ENCODE measurements at regions not wholly inside any gene's neighbourhood (a gene's known extent, or its start where the extent isn't known, plus 50 kb on each side); places are given as distances from the start of the nearest gene placed in this dataset.
"Not testable (repeated sequence)": the region's sequence is repeated elsewhere in the genome, so short reads cannot be mapped to it uniquely, and the experiment has no call there.

DNA sequence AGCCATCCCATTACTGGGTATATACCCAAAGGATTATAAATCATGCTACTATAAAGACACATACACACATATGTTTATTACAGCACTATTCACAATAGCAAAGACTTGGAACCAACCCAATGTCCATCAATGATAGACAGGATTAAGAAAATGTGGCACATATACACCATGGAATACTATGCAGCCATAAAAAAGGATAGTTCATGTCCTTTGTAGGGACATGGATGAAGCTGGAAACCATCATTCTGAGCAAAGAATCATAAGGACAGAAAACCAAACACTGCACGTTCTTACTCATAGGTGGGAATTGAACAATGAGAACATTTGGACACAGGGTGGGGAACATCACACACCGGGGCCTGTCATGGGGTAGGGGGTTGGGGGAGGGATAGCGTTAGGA, 60.3 kb upstream of the NMU start:
- H3K9ac ChIP-seq (ENCODE audit: low read depth, low read length); H3K4me3 ChIP-seq (ENCODE audit: low read depth, low read length); H3K9me3 ChIP-seq (ENCODE audit: control insufficient read depth, insufficient read depth, low read length); H3K4me1 ChIP-seq (ENCODE audit: control insufficient read depth, insufficient read depth, low read length); H3K36me3 ChIP-seq (ENCODE audit: control insufficient read depth, insufficient read depth, low read length); H3K27ac ChIP-seq (ENCODE audit: low read depth, low read length); H3K27me3 ChIP-seq (ENCODE audit: control insufficient read depth, insufficient read depth, low read length): not testable (repeated sequence)

DNA sequence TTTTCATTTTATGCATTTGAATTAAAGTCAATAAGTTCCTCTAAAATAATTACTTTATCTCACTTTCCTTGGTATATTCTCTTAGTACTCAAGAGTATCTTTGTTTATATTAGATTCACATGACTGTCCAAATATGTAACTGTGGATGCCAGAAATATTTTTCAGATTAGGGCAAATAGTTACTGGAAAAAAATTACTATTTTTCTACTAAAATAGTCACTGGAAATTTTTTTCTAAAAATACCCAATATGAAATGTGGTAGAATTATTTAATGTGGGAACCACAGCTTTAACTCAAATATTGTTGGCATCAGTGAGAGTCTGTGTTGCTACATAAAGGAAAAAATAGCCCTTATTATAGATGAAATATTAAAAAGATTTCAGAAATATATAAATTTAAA, 70.4 kb upstream of the NMU start:
- Histone ChIP-seq H3K27me3 (ENCODE audit: control insufficient read depth, insufficient read depth, low read length) (no peaks in the 10 kb centered on the region), H3K9ac (ENCODE audit: low read depth, low read length) (no peak overlapping the region), H3K9me3 (ENCODE audit: control insufficient read depth, insufficient read depth, low read length) (peaks cover 9% of the 10 kb centered on the region), H3K4me1 (ENCODE audit: control insufficient read depth, insufficient read depth, low read length) (no peaks in the 10 kb centered on the region), H3K4me3 (ENCODE audit: low read depth, low read length) (no peak overlapping the region), H3K36me3 (ENCODE audit: control insufficient read depth, insufficient read depth, low read length) (no peaks in the 10 kb centered on the region), H3K27ac (ENCODE audit: low read depth, low read length) (no peak overlapping the region)

DNA sequence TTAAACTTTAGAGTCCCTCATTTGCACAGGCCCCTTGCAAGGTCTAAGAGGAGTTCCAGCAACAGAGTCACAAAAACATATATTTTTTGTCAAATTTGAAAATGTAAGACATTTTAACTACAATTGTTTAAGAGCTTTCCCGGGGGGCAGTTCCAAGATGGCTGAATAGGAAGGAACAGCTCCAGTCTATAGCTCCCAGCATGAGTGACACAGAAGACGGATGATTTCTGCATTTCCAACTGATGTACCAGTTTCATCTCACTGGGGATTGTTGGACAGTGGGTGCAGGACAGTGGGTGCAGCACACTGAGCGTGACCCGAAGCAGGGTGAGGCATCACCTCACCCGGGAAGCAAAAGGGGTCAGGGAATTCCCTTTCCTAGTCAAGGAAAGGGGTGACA, 71.4 kb upstream of the NMU start:
- Histone ChIP-seq H3K36me3 (ENCODE audit: control insufficient read depth, insufficient read depth, low read length) (no peaks in the 10 kb centered on the region), H3K9ac (ENCODE audit: low read depth, low read length) (no peak overlapping the region), H3K27me3 (ENCODE audit: control insufficient read depth, insufficient read depth, low read length) (no peaks in the 10 kb centered on the region), H3K27ac (ENCODE audit: low read depth, low read length) (no peak overlapping the region), H3K4me3 (ENCODE audit: low read depth, low read length) (no peak overlapping the region), H3K9me3 (ENCODE audit: control insufficient read depth, insufficient read depth, low read length) (peaks cover 9% of the 10 kb centered on the region), H3K4me1 (ENCODE audit: control insufficient read depth, insufficient read depth, low read length) (no peaks in the 10 kb centered on the region)

DNA sequence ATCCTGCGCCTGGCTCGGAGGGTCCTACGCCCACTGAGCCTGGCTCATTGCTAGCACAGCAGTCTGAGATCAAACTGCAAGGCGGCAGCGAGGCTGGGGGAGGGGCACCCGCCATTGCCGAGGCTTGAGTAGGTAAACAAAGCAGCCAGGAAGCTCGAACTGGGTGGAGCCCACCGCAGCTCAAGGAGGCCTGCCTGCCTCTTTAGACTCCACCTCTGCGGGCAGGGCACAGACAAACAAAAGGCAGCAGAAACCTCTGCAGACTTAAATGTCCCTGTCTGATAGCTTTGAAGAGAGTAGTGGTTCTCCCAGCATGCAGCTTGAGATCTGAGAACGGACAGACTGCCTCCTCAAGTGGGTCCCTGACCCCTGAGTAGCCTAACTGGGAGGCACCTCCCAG, 71.9 kb upstream of the NMU start:
- H3K9ac ChIP-seq (ENCODE audit: low read depth, low read length); H3K9me3 ChIP-seq (ENCODE audit: control insufficient read depth, insufficient read depth, low read length); H3K4me3 ChIP-seq (ENCODE audit: low read depth, low read length); H3K27me3 ChIP-seq (ENCODE audit: control insufficient read depth, insufficient read depth, low read length); H3K27ac ChIP-seq (ENCODE audit: low read depth, low read length); H3K36me3 ChIP-seq (ENCODE audit: control insufficient read depth, insufficient read depth, low read length); H3K4me1 ChIP-seq (ENCODE audit: control insufficient read depth, insufficient read depth, low read length): not testable (repeated sequence)

DNA sequence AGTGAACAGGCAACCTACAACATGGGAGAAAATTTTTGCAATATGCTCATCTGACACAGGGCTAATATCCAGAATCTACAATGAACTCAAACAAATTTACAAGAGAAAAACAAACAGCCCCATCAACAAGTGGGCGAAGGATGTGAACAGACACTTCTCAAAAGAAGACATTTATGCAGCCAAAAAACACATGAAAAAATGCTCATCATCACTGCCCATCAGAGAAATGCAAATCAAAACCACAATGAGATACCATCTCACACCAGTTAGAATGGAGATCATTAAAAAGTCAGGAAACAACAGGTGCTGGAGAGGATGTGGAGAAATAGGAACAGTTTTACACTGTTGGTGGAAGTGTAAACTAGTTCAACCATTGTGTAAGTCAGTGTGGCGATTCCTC, 76.7 kb upstream of the NMU start:
- H3K27me3 ChIP-seq (ENCODE audit: control insufficient read depth, insufficient read depth, low read length); H3K36me3 ChIP-seq (ENCODE audit: control insufficient read depth, insufficient read depth, low read length); H3K27ac ChIP-seq (ENCODE audit: low read depth, low read length); H3K9me3 ChIP-seq (ENCODE audit: control insufficient read depth, insufficient read depth, low read length); H3K4me3 ChIP-seq (ENCODE audit: low read depth, low read length); H3K9ac ChIP-seq (ENCODE audit: low read depth, low read length); H3K4me1 ChIP-seq (ENCODE audit: control insufficient read depth, insufficient read depth, low read length): not testable (repeated sequence)

DNA sequence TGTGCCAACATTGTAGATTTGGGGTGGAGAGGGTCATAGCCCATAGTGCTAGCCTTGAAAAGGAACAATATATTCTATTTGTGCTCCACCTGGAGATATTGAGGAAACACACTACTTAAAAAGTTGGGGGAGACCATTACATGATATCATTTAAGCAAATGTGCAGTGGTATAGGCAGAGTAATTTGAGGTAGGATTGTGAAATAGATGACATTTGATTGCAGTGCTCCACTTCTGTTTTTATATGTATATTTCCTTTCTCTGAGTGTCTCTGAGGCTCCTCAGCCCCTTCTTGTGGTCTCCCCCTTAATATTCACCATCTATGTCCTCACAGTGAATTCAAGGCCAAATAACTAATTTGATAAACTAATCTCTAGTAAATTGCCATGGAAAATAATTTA, 85.6 kb upstream of the NMU start:
- no peaks in the 10 kb centered on the region for H3K36me3 ChIP-seq (ENCODE audit: control insufficient read depth, insufficient read depth, low read length)
- no peak overlapping the region for H3K4me3 ChIP-seq (ENCODE audit: low read depth, low read length)
- no peaks in the 10 kb centered on the region for H3K4me1 ChIP-seq (ENCODE audit: control insufficient read depth, insufficient read depth, low read length)
- no peaks in the 10 kb centered on the region for H3K27me3 ChIP-seq (ENCODE audit: control insufficient read depth, insufficient read depth, low read length)
- H3K9me3 ChIP-seq (ENCODE audit: control insufficient read depth, insufficient read depth, low read length) = no peaks in the 10 kb centered on the region
- no peak overlapping the region for H3K27ac ChIP-seq (ENCODE audit: low read depth, low read length)
- H3K9ac ChIP-seq (ENCODE audit: low read depth, low read length) = no peak overlapping the region

DNA sequence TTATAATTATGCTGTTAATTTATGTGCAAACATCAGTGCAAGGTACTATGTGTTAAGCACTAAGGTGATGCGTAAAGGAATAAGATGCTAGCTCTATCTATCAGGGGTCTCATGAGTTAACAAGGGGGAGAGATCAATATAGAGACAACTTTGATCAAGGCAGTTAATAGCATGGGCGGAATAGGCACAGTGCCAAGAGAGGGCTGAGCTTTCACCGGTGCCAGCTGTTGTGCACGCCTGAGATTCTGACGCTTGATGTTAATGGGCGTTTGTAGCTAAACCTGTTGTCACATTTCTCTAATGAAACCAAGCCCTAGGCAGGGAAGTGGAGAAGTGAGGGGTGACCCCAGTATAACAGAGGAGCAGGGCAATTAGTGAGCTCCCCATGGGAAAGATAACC, 86.0 kb upstream of the NMU start:
- no peaks in the 10 kb centered on the region for H3K27me3 ChIP-seq (ENCODE audit: control insufficient read depth, insufficient read depth, low read length)
- H3K27ac ChIP-seq (ENCODE audit: low read depth, low read length) = no peak overlapping the region
- no peaks in the 10 kb centered on the region for H3K36me3 ChIP-seq (ENCODE audit: control insufficient read depth, insufficient read depth, low read length)
- H3K4me3 ChIP-seq (ENCODE audit: low read depth, low read length) = no peak overlapping the region
- H3K4me1 ChIP-seq (ENCODE audit: control insufficient read depth, insufficient read depth, low read length) = no peaks in the 10 kb centered on the region
- H3K9me3 ChIP-seq (ENCODE audit: control insufficient read depth, insufficient read depth, low read length) = no peaks in the 10 kb centered on the region
- H3K9ac ChIP-seq (ENCODE audit: low read depth, low read length) = no peak overlapping the region

DNA sequence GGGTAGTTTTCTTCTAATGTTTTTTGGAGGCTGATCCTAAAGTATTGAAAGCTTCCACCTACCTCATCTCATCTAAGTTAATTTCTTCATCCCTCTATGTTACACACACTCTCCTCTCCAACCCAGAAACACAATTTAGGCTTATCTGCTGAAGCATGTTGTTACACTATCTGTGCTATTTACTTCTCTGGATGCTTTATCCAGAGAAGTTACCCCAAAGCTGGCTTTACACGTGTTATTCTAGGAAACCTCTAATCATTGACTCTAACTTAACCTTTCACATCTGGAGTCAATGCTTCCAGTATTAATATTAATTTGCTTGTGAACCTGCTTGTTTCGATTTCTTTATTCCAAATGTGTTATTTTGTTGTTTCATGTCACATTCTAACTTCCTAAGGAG, 87.3 kb upstream of the NMU start:
- H3K36me3 ChIP-seq (ENCODE audit: control insufficient read depth, insufficient read depth, low read length) = no peaks in the 10 kb centered on the region
- H3K27ac ChIP-seq (ENCODE audit: low read depth, low read length) = no peak overlapping the region
- no peaks in the 10 kb centered on the region for H3K4me1 ChIP-seq (ENCODE audit: control insufficient read depth, insufficient read depth, low read length)
- H3K27me3 ChIP-seq (ENCODE audit: control insufficient read depth, insufficient read depth, low read length) = no peaks in the 10 kb centered on the region
- H3K9me3 ChIP-seq (ENCODE audit: control insufficient read depth, insufficient read depth, low read length) = no peaks in the 10 kb centered on the region
- no peak overlapping the region for H3K9ac ChIP-seq (ENCODE audit: low read depth, low read length)
- H3K4me3 ChIP-seq (ENCODE audit: low read depth, low read length) = no peak overlapping the region

DNA sequence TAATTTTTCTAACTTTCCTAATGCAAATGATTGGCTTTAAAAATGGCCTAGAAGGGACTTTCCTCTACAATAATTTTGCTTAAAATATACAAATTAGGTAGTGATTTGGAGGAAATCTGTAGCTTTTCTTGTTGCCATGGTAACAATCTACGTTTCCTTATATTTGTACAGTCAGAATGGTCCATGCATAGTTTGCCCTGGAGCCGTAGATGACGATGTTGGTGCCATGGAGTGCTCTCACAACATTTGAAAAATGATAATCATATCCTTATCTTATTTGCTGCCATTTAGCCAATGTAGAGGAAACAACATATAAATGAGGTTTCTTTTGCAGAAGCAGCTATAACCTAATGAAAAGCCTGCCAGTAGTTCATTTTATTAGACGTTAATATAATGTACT, 89.0 kb upstream of the NMU start:
- no peak overlapping the region for H3K4me3 ChIP-seq (ENCODE audit: low read depth, low read length)
- no peaks in the 10 kb centered on the region for H3K36me3 ChIP-seq (ENCODE audit: control insufficient read depth, insufficient read depth, low read length)
- no peak overlapping the region for H3K9ac ChIP-seq (ENCODE audit: low read depth, low read length)
- H3K27ac ChIP-seq (ENCODE audit: low read depth, low read length) = no peak overlapping the region
- no peaks in the 10 kb centered on the region for H3K9me3 ChIP-seq (ENCODE audit: control insufficient read depth, insufficient read depth, low read length)
- H3K4me1 ChIP-seq (ENCODE audit: control insufficient read depth, insufficient read depth, low read length) = no peaks in the 10 kb centered on the region
- no peaks in the 10 kb centered on the region for H3K27me3 ChIP-seq (ENCODE audit: control insufficient read depth, insufficient read depth, low read length)

DNA sequence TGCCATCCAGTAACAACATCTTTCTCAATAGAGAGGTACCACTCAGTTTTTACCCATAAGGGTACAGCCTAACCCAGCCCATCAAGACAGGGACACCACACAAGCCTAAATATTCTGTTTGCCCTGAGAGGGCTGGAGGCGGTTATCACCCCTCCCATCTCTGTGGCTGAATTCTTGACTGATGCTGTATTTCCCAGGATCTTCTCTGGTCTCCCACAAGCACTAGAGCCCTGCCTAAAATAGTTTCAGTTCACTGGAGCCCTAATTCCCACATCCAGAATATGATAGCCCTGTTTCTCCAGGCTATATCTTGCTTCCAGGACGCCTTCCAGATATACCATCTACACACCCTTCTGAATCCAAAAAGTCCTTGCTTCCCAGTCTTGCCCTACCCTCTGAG, 91.6 kb upstream of the NMU start:
- Histone ChIP-seq H3K4me1 (ENCODE audit: control insufficient read depth, insufficient read depth, low read length) (no peaks in the 10 kb centered on the region; the same call in 1 of the 2 replicates), H3K27ac (ENCODE audit: low read depth, low read length) (no peak overlapping the region), H3K27me3 (ENCODE audit: control insufficient read depth, insufficient read depth, low read length) (no peaks in the 10 kb centered on the region), H3K9me3 (ENCODE audit: control insufficient read depth, insufficient read depth, low read length) (no peaks in the 10 kb centered on the region), H3K9ac (ENCODE audit: low read depth, low read length) (no peak overlapping the region), H3K4me3 (ENCODE audit: low read depth, low read length) (no peak overlapping the region), H3K36me3 (ENCODE audit: control insufficient read depth, insufficient read depth, low read length) (no peaks in the 10 kb centered on the region)

DNA sequence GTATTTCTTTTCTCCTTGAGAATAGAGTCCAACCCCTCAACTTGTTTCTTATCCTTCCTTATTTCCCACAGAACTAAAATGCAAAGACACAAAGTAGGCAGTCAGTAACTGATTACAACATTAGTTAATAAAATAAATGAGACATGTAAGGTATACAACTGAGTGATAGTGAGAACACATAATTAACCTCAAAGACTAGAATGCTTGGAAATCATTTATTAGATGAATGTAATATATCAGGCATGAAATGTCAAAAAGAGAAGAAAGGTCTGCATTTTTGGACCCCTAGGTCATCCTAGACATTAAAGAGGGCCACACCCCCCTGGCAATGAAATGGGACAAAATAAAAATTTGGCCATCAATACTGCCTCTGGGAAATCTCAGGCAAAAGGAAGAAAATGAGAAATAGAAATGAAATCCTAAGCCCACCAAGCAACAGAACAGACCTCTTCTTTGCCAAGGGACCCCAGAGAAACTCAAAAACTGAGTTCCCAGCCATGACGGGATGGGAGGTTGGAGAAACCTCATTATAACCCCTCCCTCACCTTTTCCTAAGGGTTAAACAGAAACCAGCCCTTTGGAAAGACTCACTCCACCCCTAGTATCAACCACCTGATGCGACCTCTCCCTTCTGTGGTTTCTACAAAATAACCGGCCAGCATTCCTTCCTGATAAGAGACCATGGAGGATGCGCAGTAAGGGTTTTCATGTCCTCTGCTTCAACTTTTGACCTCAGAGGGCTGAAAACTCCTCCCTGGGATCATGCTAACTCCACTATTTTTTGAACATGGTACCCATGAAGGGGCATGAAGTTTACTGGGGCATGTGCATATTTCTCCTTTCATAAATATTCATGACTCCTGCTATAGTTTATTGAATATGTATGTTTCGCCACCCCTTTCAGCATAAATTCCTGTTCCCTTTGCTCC, 90.0 kb upstream of the EXOC1L start:
- Histone ChIP-seq H3K9me3 (ENCODE audit: control insufficient read depth, insufficient read depth, low read length) (no peaks in the 10 kb centered on the region), H3K4me1 (ENCODE audit: control insufficient read depth, insufficient read depth, low read length) (no peaks in the 10 kb centered on the region; the same call in 1 of the 2 replicates), H3K27me3 (ENCODE audit: control insufficient read depth, insufficient read depth, low read length) (no peaks in the 10 kb centered on the region), H3K27ac (ENCODE audit: low read depth, low read length) (no peak overlapping the region), H3K9ac (ENCODE audit: low read depth, low read length) (no peak overlapping the region), H3K4me3 (ENCODE audit: low read depth, low read length) (no peak overlapping the region), H3K36me3 (ENCODE audit: control insufficient read depth, insufficient read depth, low read length) (no peaks in the 10 kb centered on the region)
